Right atrium auricular region (tissue), 2 donors: ENCODE measurements at regions not wholly inside any gene's neighbourhood (a gene's known extent, or its start where the extent isn't known, plus 50 kb on each side); places are given as distances from the start of the nearest gene placed in this dataset.

Experiments
- DNase-seq: peaks from one replicate; pipeline ENCODE4 v3.0.0-alpha.2; 2019; ENCODE audit warnings: low spot score
- H3K27ac ChIP-seq, 2 donors: fragments of 200-600 bp; sonication (generic); 1 replicate in 1 of 2; 2 replicates in 1 of 2; pipeline ENCODE4 v1.5.1; 2016 to 2019
- H3K27me3 ChIP-seq, 2 donors: fragments of 200-600 bp; sonication (generic); one replicate each; pipeline versions ENCODE4 v1.5.1 to v1.6.0; 2017 to 2019
- H3K36me3 ChIP-seq: fragments of 200-600 bp; sonication (generic); one replicate; pipeline ENCODE4 v1.5.1; 2016
- H3K4me1 ChIP-seq, 2 donors: fragments of 200-600 bp; sonication (generic); one replicate each; pipeline versions ENCODE4 v1.5.1 to v1.6.0; 2017 to 2019
- H3K4me3 ChIP-seq, 2 donors: fragments of 200-600 bp; sonication (generic); 1 replicate in 1 of 2; 2 replicates in 1 of 2; pipeline ENCODE4 v1.5.1; 2017 to 2019; ENCODE audit warnings: mild to moderate bottlenecking in 1 of 2, moderate library complexity in 1 of 2
- H3K9me3 ChIP-seq, 2 donors: fragments of 200-600 bp; sonication (generic); one replicate each; pipeline ENCODE4 v1.5.1; 2019
- TF ChIP-seq, protein P1 (sequence below), 2 donors: fragments of 200-600 bp; sonication (generic); IDR thresholded peaks; one replicate each; pipeline ENCODE4 v1.5.1; 2019; ENCODE audit warnings: antibody characterized with exemption in 2 of 2

DNA sequence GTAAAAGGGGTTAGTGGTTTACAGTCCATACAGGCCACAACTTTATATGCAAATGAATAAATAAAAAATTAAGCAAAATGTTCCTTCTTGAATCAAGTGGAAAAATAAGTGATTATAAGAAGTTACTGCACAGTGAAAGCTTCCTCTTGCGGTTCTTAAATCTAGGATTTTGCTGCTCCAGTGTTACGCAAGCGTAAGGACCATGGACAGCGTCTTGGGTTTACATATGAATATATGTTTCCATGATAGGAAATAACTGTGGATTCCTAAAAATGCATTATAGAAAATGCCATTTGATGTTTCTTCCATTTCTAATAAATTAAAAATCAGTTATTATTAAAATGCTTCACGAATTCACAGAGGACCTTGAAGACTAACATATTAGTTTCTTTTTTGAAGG is 176.6 kb upstream of the POU3F2 start:
- no peaks in the 10 kb centered on the region for H3K9me3 ChIP-seq
- H3K4me3 ChIP-seq, result no peak overlapping the region
- no peaks in the 10 kb centered on the region for H3K36me3 ChIP-seq
- H3K27ac ChIP-seq, result no peak overlapping the region
- no peaks in the 10 kb centered on the region for H3K27me3 ChIP-seq
- H3K4me1 ChIP-seq, result no peaks in the 10 kb centered on the region
- no peak for DNase-seq
- TF ChIP-seq, protein P1, sequence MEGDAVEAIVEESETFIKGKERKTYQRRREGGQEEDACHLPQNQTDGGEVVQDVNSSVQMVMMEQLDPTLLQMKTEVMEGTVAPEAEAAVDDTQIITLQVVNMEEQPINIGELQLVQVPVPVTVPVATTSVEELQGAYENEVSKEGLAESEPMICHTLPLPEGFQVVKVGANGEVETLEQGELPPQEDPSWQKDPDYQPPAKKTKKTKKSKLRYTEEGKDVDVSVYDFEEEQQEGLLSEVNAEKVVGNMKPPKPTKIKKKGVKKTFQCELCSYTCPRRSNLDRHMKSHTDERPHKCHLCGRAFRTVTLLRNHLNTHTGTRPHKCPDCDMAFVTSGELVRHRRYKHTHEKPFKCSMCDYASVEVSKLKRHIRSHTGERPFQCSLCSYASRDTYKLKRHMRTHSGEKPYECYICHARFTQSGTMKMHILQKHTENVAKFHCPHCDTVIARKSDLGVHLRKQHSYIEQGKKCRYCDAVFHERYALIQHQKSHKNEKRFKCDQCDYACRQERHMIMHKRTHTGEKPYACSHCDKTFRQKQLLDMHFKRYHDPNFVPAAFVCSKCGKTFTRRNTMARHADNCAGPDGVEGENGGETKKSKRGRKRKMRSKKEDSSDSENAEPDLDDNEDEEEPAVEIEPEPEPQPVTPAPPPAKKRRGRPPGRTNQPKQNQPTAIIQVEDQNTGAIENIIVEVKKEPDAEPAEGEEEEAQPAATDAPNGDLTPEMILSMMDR (IDR thresholded peaks at IDR 0.05), result no peak

DNA sequence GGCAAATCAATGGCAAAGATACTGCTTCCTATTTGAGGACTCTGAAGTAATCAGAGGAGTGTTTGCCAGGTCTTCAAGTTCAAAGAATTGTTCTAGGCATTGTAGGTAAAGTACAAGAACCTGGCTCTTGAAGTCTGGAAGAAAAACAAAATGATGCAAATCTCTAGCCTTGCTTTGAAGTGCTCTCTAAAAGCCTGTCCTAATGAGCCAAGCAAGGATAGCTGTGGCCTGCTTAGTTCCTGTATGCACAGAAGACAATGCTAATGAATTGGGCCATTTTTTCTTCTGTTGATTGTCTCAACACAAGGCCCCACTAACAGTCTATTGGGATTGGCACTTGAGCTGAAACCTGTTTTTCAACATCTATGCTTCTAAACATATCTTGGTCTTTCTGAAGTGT is 165.0 kb upstream of the POU3F2 start:
- no peak for DNase-seq
- TF ChIP-seq, protein P1 (IDR thresholded peaks at IDR 0.05), result no peak
- no peaks in the 10 kb centered on the region for H3K27me3 ChIP-seq
- H3K4me3 ChIP-seq, result no peak overlapping the region
- H3K36me3 ChIP-seq, result no peaks in the 10 kb centered on the region
- H3K9me3 ChIP-seq, result no peaks in the 10 kb centered on the region
- no peak overlapping the region for H3K27ac ChIP-seq
- H3K4me1 ChIP-seq, result no peaks in the 10 kb centered on the region

DNA sequence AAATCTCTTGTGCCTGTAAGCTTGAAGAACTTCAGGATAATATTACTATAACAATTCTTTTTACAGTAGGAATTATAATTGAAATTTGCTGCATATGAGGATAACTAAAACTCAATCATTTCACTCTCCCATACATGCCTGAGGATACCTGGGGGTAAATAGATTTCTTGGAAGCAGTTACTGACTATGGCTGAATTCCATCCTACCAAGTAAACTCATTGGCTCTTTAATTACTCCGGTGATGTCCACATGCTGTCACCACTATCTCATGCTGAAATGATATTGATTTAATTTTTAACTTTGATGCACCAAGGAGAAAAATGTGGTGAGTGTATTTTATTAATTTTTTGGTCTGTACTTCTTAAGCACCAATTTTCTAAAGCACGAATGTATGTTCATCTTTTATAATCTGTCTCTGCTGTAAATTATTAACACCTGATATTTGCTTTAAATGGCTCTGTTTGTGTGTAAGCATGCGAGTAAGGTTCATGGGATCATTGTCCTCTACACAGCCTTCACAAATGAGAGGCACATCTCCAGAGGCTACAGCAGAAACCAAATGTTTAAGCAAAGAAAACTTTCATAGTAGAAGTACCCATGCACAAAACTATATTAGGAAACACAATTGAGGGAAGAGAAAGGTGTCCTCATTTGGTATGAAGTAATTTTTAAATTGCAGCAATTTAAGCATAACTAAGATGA is 164.2 kb upstream of the POU3F2 start:
- no peak for DNase-seq
- Histone ChIP-seq H3K27me3 (no peaks in the 10 kb centered on the region), H3K4me3 (no peak overlapping the region), H3K9me3 (no peaks in the 10 kb centered on the region), H3K36me3 (no peaks in the 10 kb centered on the region), H3K4me1 (no peaks in the 10 kb centered on the region), H3K27ac (no peak overlapping the region)
- TF ChIP-seq, protein P1 (IDR thresholded peaks at IDR 0.05), result no peak

DNA sequence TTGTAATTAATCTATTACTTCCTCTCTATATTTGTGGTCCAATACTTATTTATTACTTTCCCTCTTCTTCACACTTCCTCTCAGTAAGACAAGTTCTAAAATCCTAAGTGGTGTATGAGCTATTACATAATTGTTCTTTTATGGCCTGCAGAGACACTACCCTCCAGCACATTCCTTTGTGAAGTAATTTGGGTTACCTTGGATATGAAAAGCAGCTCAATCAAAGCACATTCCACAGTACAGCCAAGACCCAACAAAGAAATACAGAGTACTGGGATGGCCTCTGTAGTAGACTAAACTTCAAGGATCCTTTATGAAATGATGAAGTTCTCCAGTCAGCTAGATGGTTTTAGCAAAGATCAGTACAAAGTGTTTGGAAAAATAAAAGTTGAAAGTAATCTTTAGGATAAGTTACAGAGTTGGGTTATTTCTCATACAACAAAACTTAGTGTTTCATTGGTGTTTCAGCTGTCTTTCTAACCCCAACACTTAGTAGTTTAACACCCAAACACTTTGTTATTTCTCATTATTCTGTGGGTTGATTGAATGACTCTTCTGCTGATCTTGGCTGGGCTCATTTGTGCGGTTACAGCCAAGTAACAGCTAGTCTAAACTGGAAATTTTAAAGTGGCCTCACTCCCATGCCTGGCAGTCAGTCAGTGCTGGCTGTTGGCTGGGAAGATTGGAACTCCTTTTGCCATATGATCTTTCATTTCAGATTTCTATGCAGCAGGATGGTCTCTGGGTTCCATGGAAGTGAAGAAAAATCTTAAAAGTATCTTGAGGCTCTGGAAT is 161.5 kb upstream of the POU3F2 start:
- no peak overlapping the region for H3K27ac ChIP-seq
- TF ChIP-seq, protein P1 (IDR thresholded peaks at IDR 0.05), result no peak
- no peaks in the 10 kb centered on the region for H3K9me3 ChIP-seq

DNA sequence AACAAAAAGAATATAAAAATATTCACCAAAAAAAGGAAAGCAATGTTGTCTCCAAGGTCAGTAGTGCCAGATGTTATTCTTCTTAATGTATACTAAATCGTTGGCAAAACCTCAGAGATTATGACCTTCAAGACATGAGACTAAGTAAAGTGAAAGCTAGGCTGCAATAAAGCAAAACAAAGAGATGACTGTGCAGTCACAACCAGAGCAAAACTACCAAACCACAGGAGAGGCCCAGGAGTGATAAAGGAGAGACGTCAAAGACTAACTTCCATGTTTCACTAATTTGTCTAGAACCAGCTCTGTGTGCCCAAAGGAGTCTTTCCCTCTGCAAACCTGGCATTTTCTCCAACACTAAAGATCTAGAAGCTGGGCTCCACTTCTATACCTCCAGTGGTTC is 155.9 kb upstream of the POU3F2 start:
- no peak for DNase-seq
- no peaks in the 10 kb centered on the region for H3K27me3 ChIP-seq
- no peaks in the 10 kb centered on the region for H3K9me3 ChIP-seq
- TF ChIP-seq, protein P1 (IDR thresholded peaks at IDR 0.05), result no peak
- H3K27ac ChIP-seq, result no peak overlapping the region
- H3K36me3 ChIP-seq, result no peaks in the 10 kb centered on the region
- no peak overlapping the region for H3K4me3 ChIP-seq
- no peaks in the 10 kb centered on the region for H3K4me1 ChIP-seq

More for the DNA sequence above, 161.5 kb upstream of the POU3F2 start:
- H3K36me3 ChIP-seq, result no peaks in the 10 kb centered on the region
- DNase-seq, result no peak
- H3K4me3 ChIP-seq, result no peak overlapping the region
- no peaks in the 10 kb centered on the region for H3K4me1 ChIP-seq
- H3K27me3 ChIP-seq, result no peaks in the 10 kb centered on the region
